GM18505 (cell line): ENCODE measurements at regions not wholly inside any gene's neighbourhood (a gene's known extent, or its start where the extent isn't known, plus 50 kb on each side); places are given as distances from the start of the nearest gene placed in this dataset.

ENCODE experiments used
- ATAC-seq: cut with Tn5 transposase; IDR thresholded peaks from one replicate; pipeline ENCODE4 v1.9.1; 2021; ENCODE audit not compliant: unreplicated experiment
- POLR2A ChIP-seq: IDR thresholded peaks from 4 replicates; pipeline ENCODE4 v1.6.1; 2011; ENCODE audit warnings: borderline replicate concordance; ENCODE audit not compliant: insufficient read depth, insufficient read length; ENCODE audit errors: extremely low read depth

- TF ChIP-seq POLR2A, result no peak
- no peak for ATAC-seq
Observed at GRCh38 chr17:36808180-36808661, 129.1 kb upstream of the LHX1 start.

GRCh38 chr17:36812762-36813161 is 124.5 kb upstream of the LHX1 start:
- no peak for TF ChIP-seq POLR2A
- no peak for ATAC-seq

GRCh38 chr17:36813357-36813756 is 123.9 kb upstream of the LHX1 start:
- ATAC-seq, result no peak
- no peak for TF ChIP-seq POLR2A

GRCh38 chr17:36813957-36814563 is 123.2 kb upstream of the LHX1 start:
- ATAC-seq, result no peak
- TF ChIP-seq POLR2A, result no peak

GRCh38 chr17:36814958-36815357 is 122.3 kb upstream of the LHX1 start:
- no peak for TF ChIP-seq POLR2A
- no peak for ATAC-seq

- TF ChIP-seq POLR2A, result no peak
- ATAC-seq, result no peak
Observed at GRCh38 chr17:36816214-36816906, 120.9 kb upstream of the LHX1 start.

- ATAC-seq, result no peak
- TF ChIP-seq POLR2A, result no peak
Observed at GRCh38 chr17:36816907-36817288, 120.4 kb upstream of the LHX1 start.

- no peak for ATAC-seq
- TF ChIP-seq POLR2A, result no peak
Observed at GRCh38 chr17:36817483-36818048, 119.7 kb upstream of the LHX1 start.

- no peak for TF ChIP-seq POLR2A
- no peak for ATAC-seq
Observed at GRCh38 chr17:36818134-36818825, 119.0 kb upstream of the LHX1 start.

GRCh38 chr17:36823850-36824677 is 113.2 kb upstream of the LHX1 start:
- no peak for TF ChIP-seq POLR2A
- ATAC-seq, result no peak

- no peak for TF ChIP-seq POLR2A
- no peak for ATAC-seq
Observed at GRCh38 chr17:36824678-36825101, 112.6 kb upstream of the LHX1 start.

- ATAC-seq, result no peak
- TF ChIP-seq POLR2A, result no peak
Observed at GRCh38 chr17:36825113-36825512, 112.2 kb upstream of the LHX1 start.

GRCh38 chr17:36825521-36825920 is 111.8 kb upstream of the LHX1 start:
- no peak for ATAC-seq
- TF ChIP-seq POLR2A, result no peak
